Inflammatory macrophage treated with lipopolysaccharide for 4 hours (primary cell): ENCODE measurements at regions not wholly inside any gene's neighbourhood (a gene's known extent, or its start where the extent isn't known, plus 50 kb on each side); places are given as distances from the start of the nearest gene placed in this dataset.

Experiments
- DNase-seq: peaks from one replicate; pipeline ENCODE4 v3.0.0-alpha.2; 2020

DNA sequence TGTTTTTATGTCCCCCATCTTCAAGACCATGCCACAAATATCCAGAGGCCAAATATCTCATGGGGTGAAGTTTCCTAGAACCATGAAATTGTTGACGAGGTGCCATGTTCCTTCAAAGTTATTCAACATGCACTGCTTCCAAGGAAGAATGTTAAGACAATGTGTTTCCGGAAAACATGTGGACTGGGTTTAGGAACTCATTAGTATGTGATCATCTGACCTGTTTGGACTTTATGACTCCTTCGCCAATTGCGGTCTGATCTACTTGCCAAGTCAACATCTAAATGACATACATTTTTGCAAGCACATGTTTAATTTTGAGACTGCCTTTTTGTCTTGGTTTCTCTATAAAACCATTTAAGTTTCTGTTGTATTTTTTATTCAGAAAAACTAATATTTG lies 234.8 kb downstream of the MAF start:
- no peak for DNase-seq

GRCh38 chr16:79363484-79363883 lies 237.1 kb downstream of the MAF start:
- DNase-seq, result no peak

GRCh38 chr16:79363035-79363434 lies 237.5 kb downstream of the MAF start:
- no peak for DNase-seq

DNA sequence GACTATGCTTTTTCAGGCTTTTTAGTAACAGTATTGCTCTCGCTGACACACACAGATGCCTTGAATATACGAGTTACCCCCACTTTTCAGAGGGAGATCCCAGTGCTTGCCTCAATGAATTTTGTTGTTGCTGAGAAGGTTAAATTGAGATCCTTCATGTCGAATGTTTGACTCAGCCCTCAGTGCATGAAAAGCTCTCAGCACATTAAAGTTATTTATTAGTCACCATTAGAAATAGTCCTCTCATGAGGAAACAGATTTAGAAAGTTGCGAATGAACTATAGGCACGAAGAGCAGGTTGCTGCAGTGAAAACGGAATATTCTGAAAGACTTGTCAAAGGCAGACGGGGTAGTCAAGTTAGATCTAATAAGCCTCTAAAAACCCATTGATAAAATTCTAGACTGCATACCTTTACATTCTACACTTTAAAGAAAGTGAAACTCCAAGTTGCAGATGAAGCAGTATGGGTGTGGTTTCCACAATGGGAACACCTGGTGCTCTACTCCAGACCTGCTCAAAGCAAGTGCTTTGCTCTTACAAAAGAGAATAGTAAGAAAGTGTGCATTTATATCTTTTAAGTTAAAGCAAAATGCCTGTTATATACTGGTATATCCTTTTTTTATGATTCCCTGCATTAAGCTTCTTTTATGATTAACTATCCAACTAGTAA lies 238.1 kb downstream of the MAF start:
- DNase-seq, result no peak

- no peak for DNase-seq
Measured at GRCh38 chr16:79361132-79361751, 239.3 kb downstream of the MAF start.

DNA sequence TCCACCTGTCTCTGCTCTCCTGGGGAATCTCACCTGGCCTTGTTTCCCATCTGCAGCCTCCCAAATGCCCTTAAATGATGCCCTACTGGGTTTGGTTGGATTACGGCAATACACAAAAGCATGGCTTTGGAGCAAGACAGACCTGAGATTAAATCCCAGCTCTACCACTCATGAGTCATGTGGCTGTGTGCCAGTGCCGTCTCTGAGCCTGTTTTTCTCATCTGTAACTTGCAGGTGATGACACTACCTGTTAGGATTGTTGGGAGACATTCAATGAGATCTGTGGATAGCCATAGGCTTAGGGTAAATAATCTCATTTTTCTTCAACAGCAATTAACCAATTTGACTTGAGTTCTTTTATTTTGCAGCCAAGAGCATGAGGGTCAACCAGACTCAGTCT lies 240.3 kb downstream of the MAF start:
- DNase-seq, result no peak

GRCh38 chr16:79359082-79359481 lies 241.5 kb downstream of the MAF start:
- no peak for DNase-seq

DNA sequence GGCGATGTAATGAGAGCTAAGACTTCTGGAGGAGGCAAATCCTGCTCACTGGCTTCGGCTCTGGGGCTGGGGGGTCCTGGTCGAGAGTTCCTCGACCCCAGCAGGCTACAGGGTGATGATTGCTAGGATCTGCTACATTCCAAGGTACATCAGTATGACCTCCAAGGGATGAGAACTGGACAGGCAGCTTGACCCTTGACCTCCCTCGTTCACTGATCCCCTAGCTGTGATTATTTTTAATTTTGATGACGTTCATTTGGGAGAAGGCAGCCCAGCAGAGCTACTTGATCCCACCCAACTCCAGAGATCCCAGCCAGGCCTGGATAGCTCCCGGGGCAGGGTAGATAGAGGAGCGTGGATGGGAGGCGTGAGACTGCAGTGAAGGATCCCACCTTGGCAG lies 242.3 kb downstream of the MAF start:
- DNase-seq, result no peak

DNA sequence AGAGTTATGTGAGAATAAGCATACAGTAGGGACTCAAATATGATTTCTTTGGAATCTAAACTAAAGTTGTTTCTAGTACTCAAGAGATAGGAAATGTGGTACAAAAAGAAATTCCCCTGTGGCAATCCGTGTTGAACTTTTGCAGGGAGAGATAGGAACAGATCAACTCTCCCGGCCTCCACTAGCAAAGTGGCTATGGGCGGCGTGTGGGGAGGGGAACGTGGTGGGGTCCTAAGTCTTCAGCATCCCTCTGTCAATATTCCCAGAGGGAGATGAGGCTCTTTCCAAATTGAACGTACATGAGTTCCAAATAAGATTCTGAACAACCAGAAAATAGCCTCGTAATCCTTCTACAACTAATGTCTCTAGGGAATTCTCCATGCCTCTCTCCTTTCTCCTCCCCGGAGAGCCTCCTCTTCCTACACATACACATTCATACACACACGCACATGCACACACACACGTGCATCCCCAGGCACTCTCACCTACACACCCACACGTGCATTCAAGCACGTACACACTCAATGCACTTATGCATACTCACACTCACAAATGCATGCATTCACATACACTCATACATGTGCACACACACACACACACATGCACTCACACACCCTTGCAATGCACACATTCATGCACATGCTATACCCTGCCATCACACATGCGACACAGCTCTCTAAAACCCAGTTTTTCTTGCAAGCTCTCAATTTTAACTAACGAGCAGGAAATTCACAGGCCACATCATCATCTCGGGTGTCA lies 244.8 kb downstream of the MAF start:
- no peak for DNase-seq

DNA sequence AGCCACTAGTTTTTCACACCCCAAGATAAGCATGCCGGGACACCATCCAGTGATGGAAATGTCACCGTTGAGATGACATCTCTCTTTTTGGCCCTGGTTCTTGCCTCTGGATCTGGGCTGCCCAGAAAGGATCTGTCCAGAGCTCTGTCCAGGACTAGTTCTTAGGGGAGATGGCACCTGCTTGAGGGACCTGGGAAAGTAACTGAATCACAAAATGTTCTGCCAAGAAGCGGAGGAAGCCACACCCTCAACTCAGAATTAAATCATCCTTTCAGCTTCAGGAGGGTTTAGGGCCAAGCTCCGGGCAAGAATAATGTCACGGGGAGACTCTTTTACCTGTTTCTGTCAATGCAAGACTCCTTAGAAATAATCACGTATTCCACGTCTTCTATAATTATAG lies 248.6 kb downstream of the MAF start:
- no peak for DNase-seq

GRCh38 chr16:79349803-79350202 lies 250.7 kb downstream of the MAF start:
- DNase-seq, result no peak

DNA sequence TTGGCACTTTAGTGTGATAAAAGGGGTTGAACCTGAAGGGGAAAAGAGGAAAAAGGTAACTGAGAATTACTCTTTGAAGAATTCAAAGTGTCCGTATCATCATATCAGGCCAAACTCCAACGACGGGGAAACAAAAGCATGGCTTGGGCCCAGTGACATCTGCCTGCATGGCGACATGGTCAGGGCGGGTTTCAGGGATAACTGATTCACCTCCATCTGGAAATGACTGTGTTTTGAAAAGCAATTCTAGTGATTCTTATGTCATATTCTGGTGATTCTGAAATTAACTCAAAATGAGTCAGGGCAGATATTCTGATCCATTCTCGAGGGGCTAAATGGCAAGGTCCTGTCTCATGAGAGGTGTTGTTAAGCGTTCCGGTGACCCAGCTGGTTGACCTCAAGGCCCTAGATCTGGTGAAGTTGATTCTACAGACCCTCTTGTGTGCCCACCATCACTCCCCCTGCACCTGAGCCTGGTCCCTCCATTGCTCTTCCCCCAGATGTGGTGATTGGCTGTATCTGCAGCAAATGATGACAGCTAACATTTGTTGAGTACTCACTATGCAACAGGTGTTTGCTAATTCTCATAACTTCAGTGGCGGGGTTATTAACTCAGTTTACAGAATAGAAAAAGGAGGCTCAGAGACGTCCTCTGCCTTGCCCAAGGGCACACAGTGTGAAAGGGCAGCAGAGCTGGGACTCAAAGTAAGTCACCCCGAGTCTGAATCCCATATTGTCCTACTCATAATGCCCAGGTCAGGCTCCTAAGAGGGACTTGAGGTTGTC lies 251.8 kb downstream of the MAF start:
- no peak for DNase-seq

GRCh38 chr16:79347277-79347676 lies 253.3 kb downstream of the MAF start:
- no peak for DNase-seq

GRCh38 chr16:79339863-79340262 lies 260.7 kb downstream of the MAF start:
- no peak for DNase-seq

- no peak for DNase-seq
Measured at GRCh38 chr16:79337906-79338305, 262.6 kb downstream of the MAF start.

DNA sequence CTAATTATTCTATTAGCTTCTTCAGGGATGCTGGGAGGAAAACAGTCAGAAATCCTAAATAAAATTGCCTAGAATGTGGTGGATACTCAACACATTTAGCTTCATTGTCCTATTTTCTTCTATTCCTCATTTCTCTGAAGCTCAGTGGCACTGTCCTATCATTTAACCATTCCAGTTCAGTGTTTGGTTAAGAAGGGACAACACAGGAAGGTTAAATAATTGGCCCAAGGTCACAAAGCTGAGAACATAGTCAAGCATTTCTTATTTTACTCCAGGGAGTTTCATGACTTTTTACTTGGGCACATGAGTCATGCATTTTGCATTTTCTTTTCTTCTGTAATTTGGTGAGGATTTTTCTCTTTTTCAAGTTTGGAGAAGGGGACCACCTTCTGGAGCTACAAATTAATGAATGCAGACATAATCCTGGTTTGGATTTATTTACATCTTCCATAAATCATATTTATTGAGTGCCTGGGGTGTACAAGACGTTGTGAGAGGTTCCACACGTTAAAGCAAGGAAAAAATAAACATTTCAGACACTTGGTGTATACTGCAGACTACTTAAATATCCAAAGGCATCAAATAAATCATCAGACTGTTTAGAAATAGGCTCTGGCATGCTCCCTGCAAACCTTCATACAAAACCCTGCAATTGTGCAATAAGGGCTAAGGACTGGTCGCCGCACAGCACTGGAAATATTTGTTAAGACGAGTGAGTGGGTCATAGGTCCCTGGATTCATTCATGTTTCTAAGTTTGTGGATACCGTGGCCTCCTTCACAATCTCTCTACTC lies 263.9 kb downstream of the MAF start:
- no peak for DNase-seq

DNA sequence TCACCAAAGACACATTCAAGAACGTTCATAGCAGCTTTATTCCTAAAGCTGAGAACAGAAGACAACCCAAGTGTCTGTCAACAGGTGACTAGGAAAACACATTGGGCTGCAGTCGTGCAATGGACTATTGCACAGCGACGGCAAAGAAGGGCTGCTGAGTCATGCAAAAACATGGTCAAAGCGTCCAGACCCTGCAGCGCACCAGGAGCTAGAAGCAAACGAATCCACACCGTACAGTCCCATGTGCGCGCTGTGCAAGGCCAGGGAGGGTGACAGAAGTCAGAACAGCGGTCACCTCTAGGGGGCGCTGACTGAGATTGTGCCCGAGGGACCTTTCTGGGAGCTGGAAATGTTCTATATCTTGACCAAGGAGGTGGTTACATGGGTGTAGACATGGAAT lies 266.4 kb downstream of the MAF start:
- DNase-seq, result no peak

GRCh38 chr16:79331066-79331465 lies 269.5 kb downstream of the MAF start:
- no peak for DNase-seq

- no peak for DNase-seq
Measured at GRCh38 chr16:79329967-79330366, 270.6 kb downstream of the MAF start.

GRCh38 chr16:79329166-79329521 lies 271.4 kb downstream of the MAF start:
- DNase-seq, result peak; percentile 96

- DNase-seq, result peak; percentile 90
Measured at GRCh38 chr16:79328402-79329165, 272.0 kb downstream of the MAF start.

- no peak for DNase-seq
Measured at GRCh38 chr16:79327836-79328235, 272.7 kb downstream of the MAF start.
